Osteocyte (in vitro differentiated cells): ENCODE measurements at regions not wholly inside any gene's neighbourhood (a gene's known extent, or its start where the extent isn't known, plus 50 kb on each side); places are given as distances from the start of the nearest gene placed in this dataset.

Experiments
- DNase-seq: peaks from one replicate; pipeline ENCODE4 v3.0.0; 2021; ENCODE audit warnings: mixed read lengths; ENCODE audit not compliant: unreplicated experiment; ENCODE audit errors: extremely low spot score
- H3K27ac Mint-ChIP-seq: one replicate; pipeline ENCODE4 v1.8.0; 2021; ENCODE audit warnings: mild to moderate bottlenecking, mixed read lengths; ENCODE audit not compliant: unreplicated experiment
- H3K27me3 Mint-ChIP-seq: one replicate; pipeline ENCODE4 v1.8.0; 2021; ENCODE audit warnings: mixed read lengths; ENCODE audit not compliant: unreplicated experiment
- H3K36me3 Mint-ChIP-seq: one replicate; pipeline ENCODE4 v1.8.0; 2021; ENCODE audit warnings: mixed read lengths; ENCODE audit not compliant: unreplicated experiment
- H3K4me1 Mint-ChIP-seq: one replicate; pipeline ENCODE4 v1.8.0; 2021; ENCODE audit warnings: mixed read lengths; ENCODE audit not compliant: unreplicated experiment
- H3K4me3 Mint-ChIP-seq: one replicate; pipeline ENCODE4 v1.8.0; 2021; ENCODE audit warnings: mild to moderate bottlenecking, moderate library complexity, mixed read lengths; ENCODE audit not compliant: unreplicated experiment
- H3K9me3 Mint-ChIP-seq: one replicate; pipeline ENCODE4 v1.8.0; 2021; ENCODE audit warnings: mixed read lengths; ENCODE audit not compliant: unreplicated experiment
- CTCF ChIP-seq: fragments of 200-600 bp; sonication (generic); IDR thresholded peaks from 2 replicates; pipeline ENCODE4 v1.5.0; 2021; ENCODE audit warnings: antibody characterized with exemption, mild to moderate bottlenecking, moderate library complexity

GRCh38 chrX:10753116-10753515 lies 132.7 kb upstream of the MID1 start:
- Mint-ChIP-seq H3K27me3 (no peaks in the 10 kb centered on the region), H3K36me3 (no peaks in the 10 kb centered on the region), H3K4me3 (no peak overlapping the region), H3K27ac (no peak overlapping the region), H3K9me3 (peaks cover 20% of the 10 kb centered on the region), H3K4me1 (peaks cover 45% of the 10 kb centered on the region)
- TF ChIP-seq CTCF = no peak
- no peak for DNase-seq

DNA sequence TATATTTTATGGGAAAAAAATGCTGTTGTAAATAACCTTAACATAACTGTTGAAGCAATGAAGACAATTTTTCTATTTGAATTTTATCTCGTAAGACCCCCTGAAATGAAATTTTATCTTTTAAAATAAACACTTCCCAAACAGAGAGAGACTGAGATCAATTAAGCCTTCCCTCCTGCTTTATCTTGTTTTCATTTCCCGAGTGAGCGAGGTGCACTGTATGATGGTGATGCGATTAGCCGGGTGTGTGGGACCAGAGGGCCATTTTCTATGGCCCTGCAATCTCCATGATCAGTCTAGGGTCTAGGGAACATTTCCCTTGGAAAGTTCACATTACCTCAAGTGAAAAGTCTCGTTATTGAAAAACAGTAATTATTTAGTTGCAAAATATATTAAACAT lies 134.1 kb upstream of the MID1 start:
- DNase-seq = no peak
- Mint-ChIP-seq H3K36me3 (no peaks in the 10 kb centered on the region), H3K27ac (no peak overlapping the region), H3K4me3 (no peak overlapping the region), H3K9me3 (peaks cover 22% of the 10 kb centered on the region), H3K4me1 (peaks cover 35% of the 10 kb centered on the region), H3K27me3 (no peaks in the 10 kb centered on the region)
- no peak for TF ChIP-seq CTCF

DNA sequence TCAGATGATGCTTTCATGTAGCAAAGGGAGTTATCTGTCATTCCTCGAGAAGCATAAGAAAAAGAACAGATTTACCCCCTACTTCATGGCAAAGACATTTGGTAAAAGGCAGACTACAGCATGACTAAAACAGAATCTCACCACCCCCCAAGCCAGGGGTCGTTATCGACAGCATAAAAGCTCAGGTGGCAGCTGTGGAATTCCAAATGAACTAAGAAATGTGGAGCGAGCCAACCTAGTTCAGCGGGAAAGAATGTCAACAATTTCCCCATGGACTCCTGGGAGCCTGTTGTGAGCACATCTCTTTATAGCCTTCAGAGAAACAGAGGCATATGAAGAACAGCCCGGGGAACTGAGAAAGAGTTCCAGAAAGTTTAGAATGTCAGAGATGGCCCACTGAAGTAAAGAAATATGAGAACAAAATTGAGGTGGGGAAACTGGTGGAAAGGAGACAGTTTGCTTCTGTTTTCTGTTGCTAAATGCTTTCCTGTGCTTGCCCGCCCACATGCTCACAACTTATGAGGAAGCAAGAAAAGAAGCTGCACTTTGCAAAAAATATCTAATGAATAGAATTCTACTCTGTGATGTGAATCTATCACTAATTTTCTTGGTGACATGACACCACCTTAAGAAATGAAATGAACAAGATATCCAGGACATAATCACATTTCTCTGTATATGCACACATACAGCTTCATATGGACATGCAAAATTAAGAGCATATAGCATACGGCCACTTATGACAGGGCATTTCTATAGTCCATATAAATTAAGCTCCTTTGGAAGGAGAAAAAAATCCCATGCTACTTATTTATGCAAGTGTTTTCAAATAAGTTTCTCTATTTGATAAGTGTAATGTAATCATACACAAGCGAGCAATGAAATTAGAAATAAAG lies 135.3 kb upstream of the MID1 start:
- Mint-ChIP-seq H3K4me1 (peaks cover 35% of the 10 kb centered on the region), H3K27me3 (no peaks in the 10 kb centered on the region), H3K4me3 (peak overlapping the region; percentile 17), H3K27ac (peak overlapping the region; percentile 70), H3K36me3 (no peaks in the 10 kb centered on the region), H3K9me3 (peaks cover 17% of the 10 kb centered on the region)
- TF ChIP-seq CTCF = no peak
- no peak for DNase-seq

DNA sequence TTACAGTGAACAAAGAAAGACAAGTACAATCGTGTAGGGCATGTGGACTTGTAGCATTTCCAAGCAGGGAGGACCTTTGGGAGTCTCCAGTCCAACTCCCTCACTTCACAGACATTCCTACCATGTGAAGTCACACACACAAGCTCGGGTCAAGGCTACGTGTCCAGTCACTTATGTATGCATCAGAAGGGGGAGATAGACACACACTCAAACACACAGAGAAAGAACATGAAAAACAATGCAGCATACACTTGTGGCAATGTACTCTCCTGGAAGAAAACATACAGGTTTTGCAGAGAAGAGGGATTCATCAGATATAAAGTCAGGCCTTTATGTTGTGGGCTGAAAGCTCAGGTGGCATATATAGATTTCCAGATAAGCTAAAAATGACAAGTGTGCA lies 136.1 kb upstream of the MID1 start:
- Mint-ChIP-seq H3K27ac (no peak overlapping the region), H3K4me1 (peaks cover 35% of the 10 kb centered on the region)

More for the DNA sequence above, 136.1 kb upstream of the MID1 start:
- DNase-seq = no peak
- Mint-ChIP-seq H3K4me3 (no peak overlapping the region), H3K36me3 (no peaks in the 10 kb centered on the region), H3K27me3 (no peaks in the 10 kb centered on the region), H3K9me3 (peaks cover 18% of the 10 kb centered on the region)
- no peak for TF ChIP-seq CTCF
